Dermis microvascular lymphatic vessel endothelial cell (primary cell): ENCODE measurements at regions not wholly inside any gene's neighbourhood (a gene's known extent, or its start where the extent isn't known, plus 50 kb on each side); places are given as distances from the start of the nearest gene placed in this dataset.
A peak's percentile ranks its signal among the peaks of the same experiment; 100 is the strongest.

Experiments
- DNase-seq, 2 donors: peaks; one replicate each; pipeline versions ENCODE4 v3.0.0 to v3.0.0-alpha.2; 2010; ENCODE audit warnings: low read depth in 2 of 2

GRCh38 chr13:50309882-50310594 is 294.8 kb downstream of the KCNRG start:
- no peak for DNase-seq

GRCh38 chr13:50310734-50311133 is 295.5 kb downstream of the KCNRG start:
- no peak for DNase-seq

GRCh38 chr13:50318887-50319286 is 303.6 kb downstream of the KCNRG start:
- no peak for DNase-seq

- peak in 1 of 2 donors; percentile 60 for DNase-seq
Observed at GRCh38 chr13:50319635-50320255, 304.5 kb downstream of the KCNRG start.

- DNase-seq = peak in 1 of 2 donors; percentile 36
Observed at GRCh38 chr13:50320271-50320862, 305.1 kb downstream of the KCNRG start.

DNA sequence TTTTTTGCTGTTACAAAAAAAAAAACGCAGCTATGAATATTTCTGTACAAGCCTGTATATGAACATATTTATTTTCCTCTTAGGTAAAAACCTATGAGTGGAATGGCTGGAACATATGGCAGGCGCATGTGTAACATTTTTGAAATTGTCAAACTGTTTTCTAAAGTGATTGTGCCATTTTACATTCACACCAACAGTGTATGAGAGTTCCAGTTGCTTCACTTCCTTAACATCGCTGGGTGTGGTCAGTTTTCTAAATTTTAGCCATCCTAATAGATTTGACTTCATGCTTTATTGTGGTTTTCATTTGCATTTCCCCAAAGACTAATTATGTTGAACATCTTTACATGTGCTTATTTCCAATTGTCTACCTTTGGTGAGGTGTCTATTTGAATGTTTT is 306.8 kb downstream of the KCNRG start:
- DNase-seq = no peak

DNA sequence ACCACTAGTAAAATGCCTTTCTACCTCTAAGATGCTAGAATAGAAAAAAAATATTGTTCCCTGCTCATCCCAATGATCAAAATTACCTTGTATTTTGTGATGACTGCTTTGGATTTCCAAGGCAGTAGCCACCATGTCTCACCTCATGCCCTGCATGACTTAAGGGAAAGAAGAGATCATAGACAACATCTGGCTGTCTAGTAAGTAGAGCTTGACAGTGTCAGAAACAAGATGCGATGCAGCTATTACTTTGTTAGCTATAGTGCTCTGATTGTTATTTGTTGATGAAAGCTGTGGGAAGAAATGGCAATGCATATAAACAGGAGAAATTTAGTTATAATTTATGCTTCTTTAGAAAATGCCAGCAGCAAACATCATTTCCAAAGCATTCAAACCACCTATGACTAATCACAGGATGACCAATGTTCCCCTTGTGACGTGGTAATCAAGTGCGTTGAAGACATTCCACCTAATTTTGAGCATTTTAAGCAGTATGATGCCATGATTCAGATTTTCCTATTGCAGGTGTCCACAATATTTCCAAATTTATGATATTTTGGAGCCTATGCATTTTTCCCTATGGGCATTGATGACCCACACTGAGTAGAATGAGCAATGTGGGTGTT is 308.3 kb downstream of the KCNRG start:
- peak in 1 of 2 donors; percentile 9 for DNase-seq

DNA sequence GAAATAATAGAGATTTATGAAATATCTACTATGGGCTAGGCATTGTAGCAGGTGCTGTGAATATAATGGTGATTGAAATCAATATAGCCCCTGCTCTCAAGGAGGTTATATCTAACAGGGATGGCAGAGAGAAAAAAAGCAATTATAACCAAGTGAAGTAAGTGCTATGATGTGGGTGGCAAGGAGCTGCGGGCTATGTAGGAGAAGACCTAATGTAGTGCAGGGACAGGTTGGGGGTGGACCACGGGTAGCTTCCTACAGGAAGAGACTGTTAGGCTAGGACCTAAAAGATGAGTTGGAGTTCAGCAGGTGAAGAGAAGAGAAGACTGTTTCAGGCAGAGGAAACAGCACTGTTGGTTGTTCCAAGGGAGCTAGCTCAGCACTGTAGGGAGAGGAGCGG is 311.0 kb downstream of the KCNRG start:
- no peak for DNase-seq

- DNase-seq = no peak
Observed at GRCh38 chr13:50326811-50327210, 311.6 kb downstream of the KCNRG start.

DNA sequence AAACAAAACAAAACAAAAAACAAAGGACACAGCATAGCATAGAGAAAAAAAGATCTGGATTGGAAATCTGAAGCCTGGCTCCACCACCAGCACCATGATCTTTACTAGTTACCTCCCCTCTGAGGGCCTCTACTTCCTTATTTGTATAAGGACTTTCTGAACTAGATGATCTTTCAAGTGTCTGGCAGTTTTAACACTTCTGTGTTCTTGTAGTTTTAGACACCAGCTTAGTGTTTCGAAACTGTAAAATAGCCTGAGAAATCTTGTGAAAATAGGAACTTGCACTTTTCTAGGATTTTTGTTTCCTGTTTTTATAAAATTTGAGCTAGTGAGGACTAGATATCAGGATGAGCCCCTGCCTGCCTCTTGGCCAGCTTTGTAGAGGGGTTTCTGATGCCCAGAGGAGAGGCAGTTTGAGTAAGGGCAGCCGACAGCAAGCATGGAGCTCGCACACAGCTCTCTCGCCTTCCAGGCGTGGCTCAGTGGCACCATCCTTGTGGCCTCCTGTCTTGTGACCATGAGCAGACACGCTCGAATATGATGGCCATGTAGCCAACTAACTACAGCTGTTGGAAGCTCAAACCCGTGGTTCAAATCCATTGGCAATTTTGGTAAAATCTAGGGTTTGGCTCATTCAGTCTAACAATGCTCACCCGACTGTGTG is 319.0 kb downstream of the KCNRG start:
- DNase-seq = no peak

DNA sequence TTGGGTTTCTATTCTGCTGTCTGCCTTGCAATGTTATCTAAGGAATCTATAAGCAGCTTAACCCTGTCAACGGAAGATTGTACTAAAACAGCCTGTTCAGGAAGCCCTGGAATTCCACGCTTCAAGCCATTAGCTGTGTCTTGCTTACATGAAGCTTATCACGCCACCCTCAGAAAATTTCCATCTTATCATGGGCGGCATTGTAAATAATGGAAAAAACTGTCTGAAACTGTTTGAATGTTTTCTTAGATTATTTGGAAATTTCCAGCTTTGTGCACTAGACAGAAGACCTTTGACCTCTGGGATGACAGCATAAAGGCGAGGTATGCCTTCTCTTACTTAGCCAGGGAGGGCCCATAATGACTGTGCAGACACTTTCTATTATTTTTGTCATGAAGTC is 319.7 kb downstream of the KCNRG start:
- peak in 1 of 2 donors; percentile 88 for DNase-seq

- DNase-seq = no peak
Observed at GRCh38 chr13:50339271-50339670, 324.0 kb downstream of the KCNRG start.

GRCh38 chr13:50340146-50340545 is 324.9 kb downstream of the KCNRG start:
- no peak for DNase-seq

GRCh38 chr13:50340551-50341287 is 325.5 kb downstream of the KCNRG start:
- no peak for DNase-seq

GRCh38 chr13:50341526-50341925 is 326.3 kb downstream of the KCNRG start:
- DNase-seq = no peak

GRCh38 chr13:50344717-50345116 is 329.5 kb downstream of the KCNRG start:
- DNase-seq = no peak

DNA sequence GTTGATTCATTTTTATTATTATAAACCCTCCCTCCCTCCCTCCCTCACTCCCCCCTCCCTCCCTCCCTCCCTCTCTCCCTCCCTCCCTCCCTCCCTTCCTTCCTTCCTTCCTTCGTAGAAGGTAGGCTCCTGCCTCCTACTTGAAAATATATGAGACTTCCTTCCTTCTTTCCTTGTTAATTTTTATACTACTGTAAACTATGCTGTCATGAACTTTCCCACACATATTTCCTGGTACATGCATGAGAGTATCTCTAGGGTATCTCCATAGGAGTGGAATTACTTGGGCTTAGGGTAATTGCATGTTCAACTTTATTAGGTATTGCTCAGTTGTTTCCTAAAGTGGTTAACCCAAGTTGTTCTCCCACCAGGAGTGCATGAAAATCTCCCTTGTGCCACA is 330.6 kb downstream of the KCNRG start:
- no peak for DNase-seq

DNA sequence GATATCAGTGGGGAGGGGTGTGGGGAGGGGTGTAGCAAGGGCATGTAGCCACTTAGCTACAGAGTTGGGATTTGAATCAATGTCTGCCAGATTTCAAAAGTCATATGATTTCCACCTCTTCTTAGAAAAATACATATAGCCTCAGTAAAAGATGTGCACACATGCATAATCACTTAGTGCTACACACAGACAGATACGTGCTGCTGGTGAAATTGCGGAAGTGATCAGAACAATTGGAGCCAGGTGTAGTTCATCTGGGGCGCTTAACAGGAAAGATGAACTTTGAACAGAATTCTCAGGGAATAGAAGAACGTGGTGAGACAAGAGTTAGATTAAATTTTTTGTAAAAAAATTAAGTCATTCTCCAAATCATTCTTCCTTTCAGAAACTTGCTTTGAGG is 333.1 kb downstream of the KCNRG start:
- DNase-seq = no peak

- DNase-seq = no peak
Observed at GRCh38 chr13:50352720-50353480, 337.7 kb downstream of the KCNRG start.

- no peak for DNase-seq
Observed at GRCh38 chr13:50353651-50354415, 338.6 kb downstream of the KCNRG start.
